ENCODE measurements at regions not wholly inside any gene's neighbourhood (a gene's known extent, or its start where the extent isn't known, plus 50 kb on each side); places are given as distances from the start of the nearest gene placed in this dataset.
"Not testable (repeated sequence)": the region's sequence is repeated elsewhere in the genome, so short reads cannot be mapped to it uniquely, and the experiment has no call there.

DNA sequence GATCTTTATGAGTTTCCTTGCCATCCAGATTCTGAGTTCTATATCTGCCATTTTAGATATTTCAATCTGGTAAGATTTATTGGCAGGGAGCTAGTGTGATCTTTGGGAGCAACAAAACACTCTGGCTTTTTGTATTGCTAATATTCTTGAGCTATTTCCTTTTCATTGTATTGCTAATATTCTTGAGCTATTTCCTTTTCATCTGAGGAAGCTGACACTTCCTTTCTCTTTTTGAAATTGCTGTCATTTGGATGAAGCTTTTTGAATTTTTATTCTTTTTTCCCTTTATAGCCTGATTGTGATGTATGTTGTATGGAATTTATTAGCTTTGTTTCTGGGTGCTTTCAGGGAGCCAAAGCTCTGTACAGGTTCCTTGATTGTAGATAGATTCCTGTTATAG lies 873.5 kb upstream of the ATXN8OS start:
- Histone ChIP-seq H3K79me2 (ENCODE audit: control insufficient read depth, insufficient read depth, low read length) (no peaks in the 10 kb centered on the region), H3K9me3 (ENCODE audit: control insufficient read depth, insufficient read depth, low read depth, low read length) (no peaks in the 10 kb centered on the region), H3K9ac (ENCODE audit: insufficient read depth, low read length) (no peak overlapping the region), H3K4me3 (replicated peaks in 1 of 4; ENCODE audit: control extremely low read depth in 1 of 4, insufficient read depth in 1 of 4, low read depth in 3 of 4, low read length in 4 of 4) (no peak overlapping the region), H3K36me3 (ENCODE audit: control insufficient read depth, insufficient read depth, low read length) (no peaks in the 10 kb centered on the region), H3K4me1 (ENCODE audit: control insufficient read depth, extremely low read depth, insufficient read depth, low read length) (no peaks in the 10 kb centered on the region), H3K27ac (ENCODE audit: insufficient read depth, low read length) (no peak overlapping the region), H4K20me1 (ENCODE audit: control insufficient read depth, extremely low read depth, insufficient read depth, low read length) (no peaks in the 10 kb centered on the region), H3K27me3 (ENCODE audit: control insufficient read depth, insufficient read depth, low read length) (no peaks in the 10 kb centered on the region), H3K4me2 (ENCODE audit: extremely low read depth, insufficient read depth, low read length) (no peak overlapping the region), H2AFZ (ENCODE audit: low read length) (no peak overlapping the region)
- DNase-seq (ENCODE audit: low read depth in 2 of 2), result no peak
- no peak for TF ChIP-seq EZH2 (IDR thresholded peaks at IDR 0.05; ENCODE audit: low read length, missing control alignments)
- no peak for TF ChIP-seq CTCF (conservative IDR thresholded peaks at IDR 0.05 in 1 of 2, IDR thresholded peaks at IDR 0.05 in 1 of 2; ENCODE audit: low read depth in 1 of 2, low read length in 2 of 2)

GRCh38 chr13:69226427-69226826 lies 881.2 kb upstream of the ATXN8OS start:
- no peak overlapping the region for H3K27ac ChIP-seq (ENCODE audit: insufficient read depth, low read length)
- H2AFZ ChIP-seq (ENCODE audit: low read length), result no peak overlapping the region
- H3K4me2 ChIP-seq (ENCODE audit: extremely low read depth, insufficient read depth, low read length), result no peak overlapping the region
- H3K9ac ChIP-seq (ENCODE audit: insufficient read depth, low read length), result no peak overlapping the region
- no peak overlapping the region for H3K4me3 ChIP-seq (replicated peaks in 1 of 4; ENCODE audit: control extremely low read depth in 1 of 4, insufficient read depth in 1 of 4, low read depth in 3 of 4, low read length in 4 of 4)
- H3K79me2 ChIP-seq (ENCODE audit: control insufficient read depth, insufficient read depth, low read length), result no peaks in the 10 kb centered on the region
- H3K27me3 ChIP-seq (ENCODE audit: control insufficient read depth, insufficient read depth, low read length), result no peaks in the 10 kb centered on the region
- no peak for TF ChIP-seq EZH2 (IDR thresholded peaks at IDR 0.05; ENCODE audit: low read length, missing control alignments)
- no peak for DNase-seq (ENCODE audit: low read depth in 2 of 2)
- no peaks in the 10 kb centered on the region for H3K36me3 ChIP-seq (ENCODE audit: control insufficient read depth, insufficient read depth, low read length)
- H3K9me3 ChIP-seq (ENCODE audit: control insufficient read depth, insufficient read depth, low read depth, low read length), result no peaks in the 10 kb centered on the region
- no peaks in the 10 kb centered on the region for H3K4me1 ChIP-seq (ENCODE audit: control insufficient read depth, extremely low read depth, insufficient read depth, low read length)
- H4K20me1 ChIP-seq (ENCODE audit: control insufficient read depth, extremely low read depth, insufficient read depth, low read length), result no peaks in the 10 kb centered on the region

GRCh38 chr13:69221633-69222498 lies 885.8 kb upstream of the ATXN8OS start:
- H3K4me1 ChIP-seq (ENCODE audit: control insufficient read depth, extremely low read depth, insufficient read depth, low read length); H3K27me3 ChIP-seq (ENCODE audit: control insufficient read depth, insufficient read depth, low read length); H3K4me3 ChIP-seq (replicated peaks in 1 of 4; ENCODE audit: control extremely low read depth in 1 of 4, insufficient read depth in 1 of 4, low read depth in 3 of 4, low read length in 4 of 4); H4K20me1 ChIP-seq (ENCODE audit: control insufficient read depth, extremely low read depth, insufficient read depth, low read length); H3K4me2 ChIP-seq (ENCODE audit: extremely low read depth, insufficient read depth, low read length); H3K79me2 ChIP-seq (ENCODE audit: control insufficient read depth, insufficient read depth, low read length); H3K27ac ChIP-seq (ENCODE audit: insufficient read depth, low read length); H2AFZ ChIP-seq (ENCODE audit: low read length); H3K9ac ChIP-seq (ENCODE audit: insufficient read depth, low read length); H3K36me3 ChIP-seq (ENCODE audit: control insufficient read depth, insufficient read depth, low read length); H3K9me3 ChIP-seq (ENCODE audit: control insufficient read depth, insufficient read depth, low read depth, low read length); DNase-seq (ENCODE audit: low read depth in 2 of 2): not testable (repeated sequence)

DNA sequence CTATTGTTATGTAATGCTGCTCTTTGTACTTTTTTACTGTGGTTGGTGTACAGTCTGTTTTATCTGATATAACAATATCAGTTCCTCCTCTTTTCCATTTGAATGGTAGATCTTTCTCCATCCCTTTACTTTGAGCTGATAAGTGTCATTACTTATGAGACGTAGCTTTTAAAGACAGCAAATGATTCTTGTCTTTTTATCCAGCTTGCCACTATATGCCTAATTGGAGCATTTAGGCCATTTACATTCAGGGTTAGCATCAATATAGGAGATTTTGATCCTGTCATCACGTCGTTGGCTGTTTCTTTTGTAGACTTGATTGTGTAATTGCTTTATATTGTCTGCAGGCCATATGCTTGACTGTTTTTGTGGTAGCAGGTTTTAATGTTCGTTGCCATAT lies 894.2 kb upstream of the ATXN8OS start:
- no peaks in the 10 kb centered on the region for H3K9me3 ChIP-seq (ENCODE audit: control insufficient read depth, insufficient read depth, low read depth, low read length)
- H3K27me3 ChIP-seq (ENCODE audit: control insufficient read depth, insufficient read depth, low read length), result no peaks in the 10 kb centered on the region
- no peak overlapping the region for H2AFZ ChIP-seq (ENCODE audit: low read length)
- H3K4me2 ChIP-seq (ENCODE audit: extremely low read depth, insufficient read depth, low read length), result no peak overlapping the region
- H3K9ac ChIP-seq (ENCODE audit: insufficient read depth, low read length), result no peak overlapping the region
- H3K36me3 ChIP-seq (ENCODE audit: control insufficient read depth, insufficient read depth, low read length), result no peaks in the 10 kb centered on the region
- H3K4me1 ChIP-seq (ENCODE audit: control insufficient read depth, extremely low read depth, insufficient read depth, low read length), result no peaks in the 10 kb centered on the region
- no peaks in the 10 kb centered on the region for H3K79me2 ChIP-seq (ENCODE audit: control insufficient read depth, insufficient read depth, low read length)
- TF ChIP-seq CTCF (conservative IDR thresholded peaks at IDR 0.05 in 1 of 2, IDR thresholded peaks at IDR 0.05 in 1 of 2; ENCODE audit: low read depth in 1 of 2, low read length in 2 of 2), result no peak
- DNase-seq (ENCODE audit: low read depth in 2 of 2), result no peak
- H4K20me1 ChIP-seq (ENCODE audit: control insufficient read depth, extremely low read depth, insufficient read depth, low read length), result no peaks in the 10 kb centered on the region
- no peak overlapping the region for H3K4me3 ChIP-seq (replicated peaks in 1 of 4; ENCODE audit: control extremely low read depth in 1 of 4, insufficient read depth in 1 of 4, low read depth in 3 of 4, low read length in 4 of 4)
- H3K27ac ChIP-seq (ENCODE audit: insufficient read depth, low read length), result no peak overlapping the region

Data from fibroblast of lung (primary cell).